IMR-90 (cell line): ENCODE measurements at regions not wholly inside any gene's neighbourhood (a gene's known extent, or its start where the extent isn't known, plus 50 kb on each side); places are given as distances from the start of the nearest gene placed in this dataset.

Experiments used
- ATAC-seq: fragments of 200-7000 bp; cut with Tn5 transposase; 2 replicates; pipeline ENCODE4 v1.9.1; 2020; ENCODE audit warnings: low read depth, mild to moderate bottlenecking, moderate library complexity
- BruUV-seq: library from RNA; stranded (reverse); fragments of 400-500 nt; replicated peaks from 2 replicates; lab custom pipeline; 2021; lab: Mats Ljungman, UMichigan
- CTCF ChIA-PET: fragments of 300-600 bp; formaldehyde crosslinking; extraction: SDS; loops from one replicate; lab custom pipeline; 2021; ENCODE audit warnings: antibody characterized with exemption; lab: Yijun Ruan, JAX
- POLR2A ChIA-PET: fragments of 300-600 bp; sonication (Branson Sonifier 250); formaldehyde crosslinking; loops from one replicate; lab custom pipeline; 2022; ENCODE audit warnings: antibody characterized with exemption; ENCODE audit not compliant: unreplicated experiment; lab: Charles Lee
- DNase-seq: peaks from one replicate; pipeline ENCODE4 v3.0.0; 2013
- H2AFZ ChIP-seq: replicated peaks from 2 replicates; pipeline ENCODE3; 2013; ENCODE audit warnings: low read length, mild to moderate bottlenecking; ENCODE audit not compliant: poor library complexity
- H2AK5ac ChIP-seq: 2 replicates; pipeline ENCODE4 v1.6.1; 2013; ENCODE audit warnings: low read depth, low read length, inconsistent platforms
- H2AK9ac ChIP-seq: replicated peaks from 2 replicates; pipeline ENCODE3; 2013; ENCODE audit warnings: mild to moderate bottlenecking, low read depth, low read length, moderate library complexity; ENCODE audit not compliant: poor library complexity
- H2BK120ac ChIP-seq: 2 replicates; pipeline ENCODE4 v1.6.1; 2013; ENCODE audit warnings: low read depth, low read length, inconsistent platforms
- H2BK15ac ChIP-seq: 3 replicates; pipeline ENCODE4 v1.6.1; 2013; ENCODE audit warnings: low read depth, low read length, inconsistent platforms
- H2BK20ac ChIP-seq: 2 replicates; pipeline ENCODE4 v1.6.1; 2013; ENCODE audit warnings: low read depth, mild to moderate bottlenecking, inconsistent platforms, low read length, moderate library complexity
- H2BK5ac ChIP-seq: 2 replicates; pipeline ENCODE4 v1.6.1; 2013; ENCODE audit warnings: mild to moderate bottlenecking, low read depth, low read length, inconsistent platforms; ENCODE audit not compliant: poor library complexity, severe bottlenecking
- H3K14ac ChIP-seq: replicated peaks from 2 replicates; pipeline ENCODE4 v1.6.1; 2013; ENCODE audit warnings: low read depth, low read length, inconsistent platforms
- H3K18ac ChIP-seq: 2 replicates; pipeline ENCODE4 v1.6.1; 2013; ENCODE audit warnings: low read depth, low read length, control low read depth
- H3K23ac ChIP-seq: 2 replicates; pipeline ENCODE4 v1.6.1; 2013; ENCODE audit warnings: low read depth, low read length, inconsistent platforms
- H3K27ac ChIP-seq: 2 replicates; pipeline ENCODE4 v1.5.1; 2013; ENCODE audit warnings: mild to moderate bottlenecking, control low read depth, low read length; ENCODE audit not compliant: insufficient read depth
- H3K27me3 ChIP-seq: 2 replicates; pipeline ENCODE4 v1.6.1; 2013; ENCODE audit warnings: low read length; ENCODE audit not compliant: control insufficient read depth, insufficient read depth
- H3K36me3 ChIP-seq: 2 replicates; pipeline ENCODE4 v1.6.1; 2013; ENCODE audit warnings: low read length, mixed read lengths; ENCODE audit not compliant: control insufficient read depth, insufficient read depth
- H3K4ac ChIP-seq: 2 replicates; pipeline ENCODE4 v1.6.1; 2013; ENCODE audit warnings: low read depth, low read length, inconsistent platforms
- H3K4me1 ChIP-seq: 2 replicates; pipeline ENCODE4 v1.6.1; 2013; ENCODE audit warnings: low read length, mixed read lengths; ENCODE audit not compliant: control insufficient read depth, insufficient read depth
- H3K4me2 ChIP-seq: 2 replicates; pipeline ENCODE4 v1.6.1; 2013; ENCODE audit warnings: low read depth, mild to moderate bottlenecking, control low read depth, low read length, moderate library complexity
- H3K4me3 ChIP-seq: 2 replicates; pipeline ENCODE4 v1.5.1; 2013; ENCODE audit warnings: low read depth, mild to moderate bottlenecking, control low read depth, low read length, moderate library complexity; ENCODE audit not compliant: insufficient read depth
- H3K56ac ChIP-seq: 2 replicates; pipeline ENCODE4 v1.6.1; 2013; ENCODE audit warnings: low read length, inconsistent platforms; ENCODE audit not compliant: insufficient read depth; ENCODE audit errors: extremely low read depth
- H3K79me1 ChIP-seq, 2 experiments: 2 replicates each; pipeline ENCODE4 v1.6.1; 2013; ENCODE audit warnings: low read length in 2 of 2, inconsistent platforms in 1 of 2, low read depth in 1 of 2
- H3K9ac ChIP-seq: 2 replicates; pipeline ENCODE4 v1.6.1; 2013; ENCODE audit warnings: low read depth, low read length, control low read depth
- H3K9me1 ChIP-seq: 2 replicates; pipeline ENCODE4 v1.6.1; 2013; ENCODE audit warnings: low read length, inconsistent platforms; ENCODE audit not compliant: insufficient read depth
- H3K9me3 ChIP-seq: 2 replicates; pipeline ENCODE4 v1.6.1; 2013; ENCODE audit warnings: low read length; ENCODE audit not compliant: control insufficient read depth, insufficient read depth
- H4K20me1 ChIP-seq: 2 replicates; pipeline ENCODE4 v1.6.1; 2013; ENCODE audit warnings: low read length, inconsistent platforms; ENCODE audit not compliant: insufficient read depth
- H4K5ac ChIP-seq: 2 replicates; pipeline ENCODE4 v1.6.1; 2013; ENCODE audit warnings: mild to moderate bottlenecking, low read depth, low read length, control low read depth
- H4K8ac ChIP-seq, 2 experiments: 2 replicates each; pipeline ENCODE4 v1.6.1; 2013; ENCODE audit warnings: low read depth in 2 of 2, low read length in 2 of 2, control low read depth in 1 of 2, inconsistent platforms in 1 of 2
- H4K91ac ChIP-seq: 2 replicates; pipeline ENCODE4 v1.6.1; 2013; ENCODE audit warnings: low read depth, low read length, inconsistent platforms; ENCODE audit not compliant: insufficient read depth
- BHLHE40 ChIP-seq: fragments of 150-350 bp; IDR thresholded peaks from 2 replicates; pipeline ENCODE4 v1.6.1; 2016; ENCODE audit warnings: mild to moderate bottlenecking, low read depth, low read length
- CEBPB ChIP-seq: IDR thresholded peaks from 2 replicates; pipeline ENCODE4 v1.6.1; 2012; ENCODE audit warnings: low read depth, low read length, improper control_type of control experiment
- CHD1 ChIP-seq: IDR thresholded peaks from 2 replicates; pipeline ENCODE4 v1.6.1; 2012; ENCODE audit warnings: low read depth, low read length, improper control_type of control experiment
- FOS ChIP-seq: fragments of 150-350 bp; IDR thresholded peaks from 2 replicates; pipeline ENCODE4 v1.6.1; 2016; ENCODE audit warnings: low read depth, low read length
- MAFK ChIP-seq: IDR thresholded peaks from 2 replicates; pipeline ENCODE4 v1.6.1; 2012; ENCODE audit warnings: low read depth, low read length, improper control_type of control experiment
- NFE2L2 ChIP-seq: fragments of 150-350 bp; IDR thresholded peaks from 2 replicates; pipeline ENCODE4 v1.6.1; 2016; ENCODE audit warnings: low read depth, mild to moderate bottlenecking, low read length
- RAD21 ChIP-seq: IDR thresholded peaks from 2 replicates; pipeline ENCODE4 v1.6.1; 2012; ENCODE audit warnings: low read length, improper control_type of control experiment
- SMC3 ChIP-seq: fragments of 150-350 bp; IDR thresholded peaks from 2 replicates; pipeline ENCODE4 v1.6.1; 2016; ENCODE audit warnings: low read depth, mild to moderate bottlenecking, antibody characterized with exemption, low read length, moderate library complexity
- WGBS, 2 experiments: methylation state at CpG; one replicate each; pipeline versions ENCODE4 v1.1.5 to v1.1.7; 2013; ENCODE audit warnings: missing lambda C conversion rate in 2 of 2; ENCODE audit not compliant: insufficient read length in 1 of 2; ENCODE audit errors: extremely low coverage in 2 of 2; 5-methylcytosine and 5-hydroxymethylcytosine counted together
- dilution Hi-C: fragments of 300-500 bp; cut with HindIII; formaldehyde crosslinking; loops from one replicate; pipeline ENCODE4 v1.14.3; 2018; ENCODE audit warnings: low sequenced_read_pairs; ENCODE audit not compliant: unreplicated experiment
- in situ Hi-C: fragments of 300-500 bp; cut with MboI; formaldehyde crosslinking; loops from 3 replicates; pipeline ENCODE4 v1.14.3; 2019; ENCODE audit warnings: low sequenced_read_pairs, inconsistent platforms, mixed read lengths
- intact Hi-C: fragments of 100-400 bp; cut with micrococcal nuclease; formaldehyde crosslinking; loops from 2 replicates; pipeline ENCODE4 v1.10.0; 2022
- TF ChIP-seq, protein P1 (sequence below): conservative IDR thresholded peaks from 2 replicates; pipeline ENCODE4 v1.5.1; 2012; ENCODE audit warnings: mild to moderate bottlenecking, low read depth, low read length, improper control_type of control experiment
- TF ChIP-seq, protein P2 (sequence below): fragments of 150-350 bp; IDR thresholded peaks from 2 replicates; pipeline ENCODE4 v1.6.1; 2016; ENCODE audit warnings: low read depth, mild to moderate bottlenecking, low read length, moderate library complexity, borderline replicate concordance
- TF ChIP-seq, protein P3 (sequence below): fragments of 150-350 bp; IDR thresholded peaks from 2 replicates; pipeline ENCODE4 v1.6.1; 2017; ENCODE audit warnings: mild to moderate bottlenecking, antibody characterized with exemption, low read length, low read depth

DNA sequence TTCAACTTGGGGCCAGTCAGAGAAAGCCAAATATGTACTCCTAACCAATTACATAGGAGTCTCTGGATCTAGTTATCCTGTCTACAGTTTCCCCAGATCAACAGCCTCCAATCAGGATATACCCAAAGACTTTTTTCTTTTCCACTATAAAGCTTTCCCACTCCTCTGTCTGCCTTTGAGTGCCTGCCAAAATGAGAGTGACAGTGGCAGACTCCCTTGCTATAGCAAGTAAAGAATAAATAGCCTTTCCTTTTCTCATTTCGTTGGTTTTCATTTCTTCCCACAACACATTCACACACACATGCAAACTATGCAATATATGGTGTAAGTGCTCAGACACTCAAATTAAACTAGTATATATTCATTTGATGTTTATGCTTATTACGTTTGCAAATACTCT, 302.4 kb upstream of the TACR3 start:
- no peaks in the 10 kb centered on the region for H4K20me1 ChIP-seq
- H2BK5ac ChIP-seq, result no peak overlapping the region
- no peak overlapping the region for H3K9ac ChIP-seq
- no peak overlapping the region for H2BK120ac ChIP-seq
- no peak overlapping the region for H2BK20ac ChIP-seq
- no CpG with 5 or more reads among the region's 2 CpGs for WGBS, 2 experiments
- no peak overlapping the region for H4K91ac ChIP-seq
- no peak overlapping the region for H2BK15ac ChIP-seq
- H3K79me1 ChIP-seq, result no peaks in the 10 kb centered on the region
- H2AFZ ChIP-seq, result no peak overlapping the region
- BruUV-seq, result no TSS peak
- H3K36me3 ChIP-seq, result no peaks in the 10 kb centered on the region
- no peak overlapping the region for H4K5ac ChIP-seq
- H3K4me1 ChIP-seq, result no peaks in the 10 kb centered on the region
- CTCF ChIA-PET, result no interaction called here
- no peak overlapping the region for H3K23ac ChIP-seq
- no peak overlapping the region for H3K14ac ChIP-seq
- no peak overlapping the region for H2AK5ac ChIP-seq
- no peak overlapping the region for H3K4me3 ChIP-seq
- H3K9me3 ChIP-seq, result peaks cover 2% of the 10 kb centered on the region; the same call in 1 of the 2 replicates
- intact Hi-C loops, result no loop called here
- POLR2A ChIA-PET, result no interaction called here
- no peak for TF ChIP-seq BHLHE40
- no peak for TF ChIP-seq RAD21
- TF ChIP-seq, protein P1, sequence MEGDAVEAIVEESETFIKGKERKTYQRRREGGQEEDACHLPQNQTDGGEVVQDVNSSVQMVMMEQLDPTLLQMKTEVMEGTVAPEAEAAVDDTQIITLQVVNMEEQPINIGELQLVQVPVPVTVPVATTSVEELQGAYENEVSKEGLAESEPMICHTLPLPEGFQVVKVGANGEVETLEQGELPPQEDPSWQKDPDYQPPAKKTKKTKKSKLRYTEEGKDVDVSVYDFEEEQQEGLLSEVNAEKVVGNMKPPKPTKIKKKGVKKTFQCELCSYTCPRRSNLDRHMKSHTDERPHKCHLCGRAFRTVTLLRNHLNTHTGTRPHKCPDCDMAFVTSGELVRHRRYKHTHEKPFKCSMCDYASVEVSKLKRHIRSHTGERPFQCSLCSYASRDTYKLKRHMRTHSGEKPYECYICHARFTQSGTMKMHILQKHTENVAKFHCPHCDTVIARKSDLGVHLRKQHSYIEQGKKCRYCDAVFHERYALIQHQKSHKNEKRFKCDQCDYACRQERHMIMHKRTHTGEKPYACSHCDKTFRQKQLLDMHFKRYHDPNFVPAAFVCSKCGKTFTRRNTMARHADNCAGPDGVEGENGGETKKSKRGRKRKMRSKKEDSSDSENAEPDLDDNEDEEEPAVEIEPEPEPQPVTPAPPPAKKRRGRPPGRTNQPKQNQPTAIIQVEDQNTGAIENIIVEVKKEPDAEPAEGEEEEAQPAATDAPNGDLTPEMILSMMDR, result no peak
- TF ChIP-seq MAFK, result no peak
- no peak for TF ChIP-seq FOS
- TF ChIP-seq, protein P2, sequence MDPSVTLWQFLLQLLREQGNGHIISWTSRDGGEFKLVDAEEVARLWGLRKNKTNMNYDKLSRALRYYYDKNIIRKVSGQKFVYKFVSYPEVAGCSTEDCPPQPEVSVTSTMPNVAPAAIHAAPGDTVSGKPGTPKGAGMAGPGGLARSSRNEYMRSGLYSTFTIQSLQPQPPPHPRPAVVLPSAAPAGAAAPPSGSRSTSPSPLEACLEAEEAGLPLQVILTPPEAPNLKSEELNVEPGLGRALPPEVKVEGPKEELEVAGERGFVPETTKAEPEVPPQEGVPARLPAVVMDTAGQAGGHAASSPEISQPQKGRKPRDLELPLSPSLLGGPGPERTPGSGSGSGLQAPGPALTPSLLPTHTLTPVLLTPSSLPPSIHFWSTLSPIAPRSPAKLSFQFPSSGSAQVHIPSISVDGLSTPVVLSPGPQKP, result no peak
- no peak for TF ChIP-seq SMC3
- TF ChIP-seq CEBPB, result no peak
- TF ChIP-seq NFE2L2, result no peak
- TF ChIP-seq, protein P3, sequence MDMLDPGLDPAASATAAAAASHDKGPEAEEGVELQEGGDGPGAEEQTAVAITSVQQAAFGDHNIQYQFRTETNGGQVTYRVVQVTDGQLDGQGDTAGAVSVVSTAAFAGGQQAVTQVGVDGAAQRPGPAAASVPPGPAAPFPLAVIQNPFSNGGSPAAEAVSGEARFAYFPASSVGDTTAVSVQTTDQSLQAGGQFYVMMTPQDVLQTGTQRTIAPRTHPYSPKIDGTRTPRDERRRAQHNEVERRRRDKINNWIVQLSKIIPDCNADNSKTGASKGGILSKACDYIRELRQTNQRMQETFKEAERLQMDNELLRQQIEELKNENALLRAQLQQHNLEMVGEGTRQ, result no peak
- no peak for TF ChIP-seq CHD1
- no peak overlapping the region for H4K8ac ChIP-seq
- dilution Hi-C loops, result no loop called here
- no peak overlapping the region for H2AK9ac ChIP-seq
- no peak overlapping the region for H3K27ac ChIP-seq
- H3K56ac ChIP-seq, result no peak overlapping the region
- DNase-seq, result no peak
- H3K18ac ChIP-seq, result no peak overlapping the region
- H3K4me2 ChIP-seq, result no peak overlapping the region
- ATAC-seq, result no peak
- no peaks in the 10 kb centered on the region for H3K27me3 ChIP-seq
- H3K9me1 ChIP-seq, result no peaks in the 10 kb centered on the region
- H3K4ac ChIP-seq, result no peak overlapping the region
- in situ Hi-C loops, result no loop called here
